ENCODE measurements at regions not wholly inside any gene's neighbourhood (a gene's known extent, or its start where the extent isn't known, plus 50 kb on each side); places are given as distances from the start of the nearest gene placed in this dataset.

DNA sequence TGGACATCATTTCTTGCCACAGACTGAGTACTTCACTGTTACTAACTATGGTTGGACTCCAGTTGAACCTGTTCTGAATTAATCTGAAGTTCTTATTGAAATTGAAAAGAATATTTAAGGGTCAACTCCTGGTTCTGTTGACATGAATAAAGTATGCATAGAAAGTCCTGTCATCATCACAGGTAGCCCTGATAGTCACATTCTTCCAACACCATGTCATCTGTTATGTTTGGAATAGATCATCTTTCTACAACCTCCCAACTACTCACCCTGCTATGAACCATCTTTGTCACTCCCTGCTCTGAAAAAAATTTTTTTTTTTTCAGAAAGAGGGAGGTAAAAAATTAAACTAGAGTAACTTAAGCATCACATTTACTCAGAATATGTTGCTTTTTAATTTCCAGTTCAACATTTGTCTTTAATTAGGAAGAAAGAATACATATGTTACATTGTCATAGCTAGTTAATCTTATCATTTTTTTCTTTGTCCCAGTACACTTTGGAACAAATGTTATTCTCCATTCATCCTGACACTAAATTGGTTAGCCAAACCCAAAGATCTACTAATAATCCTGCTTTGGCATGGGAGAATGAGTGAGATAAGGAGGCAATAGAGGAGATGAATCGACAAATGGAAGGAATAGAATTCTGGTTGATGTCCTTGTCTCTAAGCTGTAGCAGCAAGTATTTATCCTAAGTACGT, 775.1 kb upstream of the NRSN1 start:
- FAIRE-seq: no peak
- H3K27ac ChIP-seq (ENCODE audit: insufficient read depth, low read depth, low read length): no peak overlapping the region
- no TSS peak for BruUV-seq (replicated peaks)

More for the DNA sequence above, 775.1 kb upstream of the NRSN1 start:
- Histone ChIP-seq H4K20me1 (replicated peaks; ENCODE audit: control insufficient read depth, extremely low read depth, insufficient read depth, low read length) (no peaks in the 10 kb centered on the region), H3K79me2 (ENCODE audit: control insufficient read depth, insufficient read depth, low read length) (no peaks in the 10 kb centered on the region), H3K9me1 (replicated peaks; ENCODE audit: control insufficient read depth, extremely low read depth, insufficient read depth, low read length) (no peaks in the 10 kb centered on the region), H3K9me3 (replicated peaks; ENCODE audit: control insufficient read depth, insufficient read depth, low read length) (no peaks in the 10 kb centered on the region), H2AFZ (ENCODE audit: low read depth, low read length) (no peak overlapping the region), H3K4me2 (ENCODE audit: insufficient read depth, low read length) (no peak overlapping the region), H3K9ac (replicated peaks; ENCODE audit: extremely low read depth, insufficient read depth, low read length) (no peak overlapping the region), H3K4me1 (ENCODE audit: control insufficient read depth, extremely low read depth, insufficient read depth, low read length) (peaks cover 13% of the 10 kb centered on the region), H3K27me3 (ENCODE audit: control insufficient read depth in 2 of 2, insufficient read depth in 2 of 2, low read length in 2 of 2) (no peaks in the 10 kb centered on the region), H3K4me3 (replicated peaks in 1 of 3; ENCODE audit: insufficient read depth in 1 of 3, low read depth in 1 of 3, low read length in 3 of 3) (no peak overlapping the region), H3K36me3 (ENCODE audit: control insufficient read depth in 2 of 2, extremely low read depth in 1 of 2, insufficient read depth in 2 of 2, low read length in 2 of 2) (no peaks in the 10 kb centered on the region)
- intact Hi-C loops (cut with micrococcal nuclease): no loop called here
- no peak for DNase-seq (ENCODE audit: low read depth, low spot score)
- TF ChIP-seq MYC (IDR thresholded peaks at IDR 0.05; ENCODE audit: low read depth, low read length): no peak
- TF ChIP-seq GATA2 (IDR thresholded peaks at IDR 0.05; ENCODE audit: insufficient read depth, insufficient read length, low read depth, low read length): no peak
- no peak for TF ChIP-seq POLR2AphosphoS5 (IDR thresholded peaks at IDR 0.05; ENCODE audit: insufficient read depth, low read depth, low read length)
- TF ChIP-seq, protein P1, sequence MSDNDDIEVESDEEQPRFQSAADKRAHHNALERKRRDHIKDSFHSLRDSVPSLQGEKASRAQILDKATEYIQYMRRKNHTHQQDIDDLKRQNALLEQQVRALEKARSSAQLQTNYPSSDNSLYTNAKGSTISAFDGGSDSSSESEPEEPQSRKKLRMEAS (IDR thresholded peaks at IDR 0.05; ENCODE audit: insufficient read depth, insufficient read length): no peak
- TF ChIP-seq POLR2A (IDR thresholded peaks at IDR 0.05; ENCODE audit: low read depth, low read length): no peak
- no peak for TF ChIP-seq JUN (IDR thresholded peaks at IDR 0.05; ENCODE audit: borderline replicate concordance, insufficient read depth, insufficient read length, low read depth)
- no peak for TF ChIP-seq EZH2 (IDR thresholded peaks at IDR 0.05; ENCODE audit: borderline replicate concordance, low read depth, low read length, severe bottlenecking)
- TF ChIP-seq FOS (IDR thresholded peaks at IDR 0.05; ENCODE audit: borderline replicate concordance, insufficient read depth, low read length): no peak
- TF ChIP-seq, protein P2, sequence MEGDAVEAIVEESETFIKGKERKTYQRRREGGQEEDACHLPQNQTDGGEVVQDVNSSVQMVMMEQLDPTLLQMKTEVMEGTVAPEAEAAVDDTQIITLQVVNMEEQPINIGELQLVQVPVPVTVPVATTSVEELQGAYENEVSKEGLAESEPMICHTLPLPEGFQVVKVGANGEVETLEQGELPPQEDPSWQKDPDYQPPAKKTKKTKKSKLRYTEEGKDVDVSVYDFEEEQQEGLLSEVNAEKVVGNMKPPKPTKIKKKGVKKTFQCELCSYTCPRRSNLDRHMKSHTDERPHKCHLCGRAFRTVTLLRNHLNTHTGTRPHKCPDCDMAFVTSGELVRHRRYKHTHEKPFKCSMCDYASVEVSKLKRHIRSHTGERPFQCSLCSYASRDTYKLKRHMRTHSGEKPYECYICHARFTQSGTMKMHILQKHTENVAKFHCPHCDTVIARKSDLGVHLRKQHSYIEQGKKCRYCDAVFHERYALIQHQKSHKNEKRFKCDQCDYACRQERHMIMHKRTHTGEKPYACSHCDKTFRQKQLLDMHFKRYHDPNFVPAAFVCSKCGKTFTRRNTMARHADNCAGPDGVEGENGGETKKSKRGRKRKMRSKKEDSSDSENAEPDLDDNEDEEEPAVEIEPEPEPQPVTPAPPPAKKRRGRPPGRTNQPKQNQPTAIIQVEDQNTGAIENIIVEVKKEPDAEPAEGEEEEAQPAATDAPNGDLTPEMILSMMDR (IDR thresholded peaks at IDR 0.05; ENCODE audit: extremely low read depth in 1 of 2, insufficient read depth in 1 of 2, low read depth in 1 of 2, low read length in 2 of 2): no peak
- CTCF ChIA-PET: no interaction called here
- POLR2A ChIA-PET: no interaction called here
- dilution Hi-C loops (cut with MboI; ENCODE audit: extremely low pct_ligation_motif_present, low sequenced_read_pairs): no loop called here
